Tibial nerve (tissue), 4 donors: ENCODE measurements at regions not wholly inside any gene's neighbourhood (a gene's known extent, or its start where the extent isn't known, plus 50 kb on each side); places are given as distances from the start of the nearest gene placed in this dataset.
"Not testable (repeated sequence)": the region's sequence is repeated elsewhere in the genome, so short reads cannot be mapped to it uniquely, and the experiment has no call there.

ENCODE experiments used
- DNase-seq, 2 donors: peaks; one replicate each; pipeline ENCODE4 v3.0.0-alpha.2; 2019; ENCODE audit warnings: low spot score in 2 of 2
- H3K27ac ChIP-seq, 4 donors: fragments of 200-600 bp; sonication (generic) in 3 of 4; one replicate each; pipeline ENCODE4 v1.5.1; 2017 to 2019; ENCODE audit warnings: mild to moderate bottlenecking in 1 of 4
- H3K27me3 ChIP-seq, 2 donors: fragments of 200-600 bp; sonication (generic) in 1 of 2; one replicate each; pipeline versions ENCODE4 v1.5.1 to v1.6.0; 2017 to 2019
- H3K36me3 ChIP-seq, 3 donors: fragments of 200-600 bp; sonication (generic); one replicate each; pipeline ENCODE4 v1.5.1; 2018 to 2019
- H3K4me1 ChIP-seq, 4 donors: fragments of 200-600 bp; sonication (generic) in 3 of 4; one replicate each; pipeline ENCODE4 v1.5.1; 2017 to 2019
- H3K4me3 ChIP-seq, 4 donors: fragments of 200-600 bp; sonication (generic) in 3 of 4; one replicate each; pipeline ENCODE4 v1.5.1; 2017 to 2019; ENCODE audit warnings: mild to moderate bottlenecking in 1 of 4, moderate library complexity in 1 of 4
- H3K9me3 ChIP-seq, 4 donors: fragments of 200-600 bp; sonication (generic) in 3 of 4; one replicate each; pipeline ENCODE4 v1.5.1; 2017 to 2019
- CTCF ChIP-seq, 5 experiments: fragments of 200-600 bp in 3 of 5; fragments of 450-650 bp in 2 of 5; sonication (generic) in 3 of 5; IDR thresholded peaks; one replicate each; pipeline ENCODE4 v1.5.1; 2016 to 2019; ENCODE audit warnings: antibody characterized with exemption in 5 of 5, mild to moderate bottlenecking in 3 of 5, moderate library complexity in 2 of 5
- EP300 ChIP-seq, 2 donors: sonication (generic); formaldehyde crosslinking; IDR thresholded peaks; one replicate each; pipeline ENCODE4 v1.6.1; 2017; ENCODE audit warnings: antibody characterized with exemption in 2 of 2, mild to moderate bottlenecking in 1 of 2
- POLR2A ChIP-seq, 2 donors: fragments of 450-650 bp; IDR thresholded peaks; one replicate each; pipeline ENCODE4 v1.6.1; 2017; ENCODE audit warnings: antibody characterized with exemption in 2 of 2, mild to moderate bottlenecking in 2 of 2, moderate library complexity in 2 of 2
- WGBS, 2 donors: methylation state at CpG; one replicate each; pipeline ENCODE4 v1.1.5; 2018; 5-methylcytosine and 5-hydroxymethylcytosine counted together

GRCh38 chr11:39361557-39361956 is 2097.9 kb downstream of the LRRC4C start:
- Histone ChIP-seq H3K4me3 (no peak overlapping the region), H3K27ac (no peak overlapping the region), H3K36me3 (no peaks in the 10 kb centered on the region), H3K27me3 (no peaks in the 10 kb centered on the region), H3K9me3 (no peaks in the 10 kb centered on the region), H3K4me1 (no peaks in the 10 kb centered on the region)
- no peak for DNase-seq
- no peak for TF ChIP-seq EP300 (IDR thresholded peaks at IDR 0.05)
- TF ChIP-seq CTCF (IDR thresholded peaks at IDR 0.05) = no peak
- TF ChIP-seq POLR2A (IDR thresholded peaks at IDR 0.05) = no peak
- 82 to 86% methylated on average over 1 of the region's 1 CpG for WGBS, 2 donors

- DNase-seq = no peak
- H3K4me3 ChIP-seq = no peak overlapping the region
- TF ChIP-seq POLR2A (IDR thresholded peaks at IDR 0.05) (no peak), EP300 (IDR thresholded peaks at IDR 0.05) (no peak), CTCF (IDR thresholded peaks at IDR 0.05) (no peak)
- no peaks in the 10 kb centered on the region for H3K36me3 ChIP-seq
- H3K27ac ChIP-seq = no peak overlapping the region
- no peaks in the 10 kb centered on the region for H3K9me3 ChIP-seq
- no peaks in the 10 kb centered on the region for H3K4me1 ChIP-seq
- 19 to 23% methylated on average over 5 of the region's 5 CpGs for WGBS, 2 donors
- H3K27me3 ChIP-seq = no peaks in the 10 kb centered on the region
These were observed 2113.5 kb downstream of the LRRC4C start for GRCh38 chr11:39345834-39346442.

- H3K27ac ChIP-seq = no peak overlapping the region
- peaks cover 0 to 4% (median 0%) of the 10 kb centered on the region in 4 donors for H3K9me3 ChIP-seq
- no peaks in the 10 kb centered on the region for H3K36me3 ChIP-seq
- no peaks in the 10 kb centered on the region for H3K27me3 ChIP-seq
- DNase-seq = no peak
- TF ChIP-seq CTCF (IDR thresholded peaks at IDR 0.05) = no peak
- TF ChIP-seq POLR2A (IDR thresholded peaks at IDR 0.05) = no peak
- TF ChIP-seq EP300 (IDR thresholded peaks at IDR 0.05) = no peak
- 95 to 96% methylated on average over 4 of the region's 4 CpGs for WGBS, 2 donors
- H3K4me3 ChIP-seq = no peak overlapping the region
- no peaks in the 10 kb centered on the region for H3K4me1 ChIP-seq
These were observed 2118.0 kb downstream of the LRRC4C start for GRCh38 chr11:39341461-39341860.

GRCh38 chr11:39333006-39333405 is 2126.4 kb downstream of the LRRC4C start:
- WGBS, 2 donors = 80 to 95% methylated on average over 15 to 20 of the region's 21 CpGs
- H3K27ac ChIP-seq, H3K36me3 ChIP-seq, H3K27me3 ChIP-seq, H3K4me1 ChIP-seq, DNase-seq, H3K4me3 ChIP-seq: not testable (repeated sequence)
- peaks cover 0 to 13% (median 0%) of the 10 kb centered on the region in 4 donors for H3K9me3 ChIP-seq

- peaks cover 0 to 13% (median 0%) of the 10 kb centered on the region in 4 donors for H3K9me3 ChIP-seq
- no peaks in the 10 kb centered on the region for H3K27me3 ChIP-seq
- TF ChIP-seq EP300 (IDR thresholded peaks at IDR 0.05) (no peak), CTCF (IDR thresholded peaks at IDR 0.05) (no peak)
- no peaks in the 10 kb centered on the region for H3K36me3 ChIP-seq
- WGBS, 2 donors = 65 to 66% methylated on average over 6 of the region's 6 CpGs
- no peak for DNase-seq
- H3K4me3 ChIP-seq = no peak overlapping the region
- H3K4me1 ChIP-seq = no peaks in the 10 kb centered on the region
- H3K27ac ChIP-seq = no peak overlapping the region
These were observed 2132.2 kb downstream of the LRRC4C start for GRCh38 chr11:39327302-39327701.

- H3K4me3 ChIP-seq, DNase-seq, H3K36me3 ChIP-seq, H3K4me1 ChIP-seq, H3K27me3 ChIP-seq, H3K27ac ChIP-seq: not testable (repeated sequence)
- WGBS, 2 donors = 95 to 97% methylated on average over 11 to 16 of the region's 21 CpGs
- peaks cover 0 to 13% (median 0%) of the 10 kb centered on the region in 4 donors for H3K9me3 ChIP-seq
These were observed 2147.6 kb downstream of the LRRC4C start for GRCh38 chr11:39311888-39312287.
